ENCODE measurements at regions not wholly inside any gene's neighbourhood (a gene's known extent, or its start where the extent isn't known, plus 50 kb on each side); places are given as distances from the start of the nearest gene placed in this dataset.

GRCh38 chr5:138655530-138656190, 80.5 kb upstream of the HSPA9 start:
- H3K9me2 ChIP-seq (ENCODE audit: insufficient read depth, low read length): no peaks in the 10 kb centered on the region
- H3K4me3 ChIP-seq (ENCODE audit: low read length): no peak overlapping the region
- TF ChIP-seq EP300 (conservative IDR thresholded peaks at IDR 0.05; ENCODE audit: poor library complexity, severe bottlenecking): no peak
- TF ChIP-seq TAF1 (IDR thresholded peaks at IDR 0.05; ENCODE audit: low read depth): no peak
- TF ChIP-seq, protein P1, sequence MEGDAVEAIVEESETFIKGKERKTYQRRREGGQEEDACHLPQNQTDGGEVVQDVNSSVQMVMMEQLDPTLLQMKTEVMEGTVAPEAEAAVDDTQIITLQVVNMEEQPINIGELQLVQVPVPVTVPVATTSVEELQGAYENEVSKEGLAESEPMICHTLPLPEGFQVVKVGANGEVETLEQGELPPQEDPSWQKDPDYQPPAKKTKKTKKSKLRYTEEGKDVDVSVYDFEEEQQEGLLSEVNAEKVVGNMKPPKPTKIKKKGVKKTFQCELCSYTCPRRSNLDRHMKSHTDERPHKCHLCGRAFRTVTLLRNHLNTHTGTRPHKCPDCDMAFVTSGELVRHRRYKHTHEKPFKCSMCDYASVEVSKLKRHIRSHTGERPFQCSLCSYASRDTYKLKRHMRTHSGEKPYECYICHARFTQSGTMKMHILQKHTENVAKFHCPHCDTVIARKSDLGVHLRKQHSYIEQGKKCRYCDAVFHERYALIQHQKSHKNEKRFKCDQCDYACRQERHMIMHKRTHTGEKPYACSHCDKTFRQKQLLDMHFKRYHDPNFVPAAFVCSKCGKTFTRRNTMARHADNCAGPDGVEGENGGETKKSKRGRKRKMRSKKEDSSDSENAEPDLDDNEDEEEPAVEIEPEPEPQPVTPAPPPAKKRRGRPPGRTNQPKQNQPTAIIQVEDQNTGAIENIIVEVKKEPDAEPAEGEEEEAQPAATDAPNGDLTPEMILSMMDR (IDR thresholded peaks at IDR 0.05; ENCODE audit: poor library complexity, severe bottlenecking): no peak
- TF ChIP-seq POLR2AphosphoS5 (IDR thresholded peaks at IDR 0.05): no peak
- TF ChIP-seq RAD21 (conservative IDR thresholded peaks at IDR 0.05): no peak
- TF ChIP-seq MXI1 (conservative IDR thresholded peaks at IDR 0.05; ENCODE audit: poor library complexity, severe bottlenecking): no peak
- TF ChIP-seq SMC3 (conservative IDR thresholded peaks at IDR 0.05; ENCODE audit: poor library complexity): no peak
- TF ChIP-seq, protein P2, sequence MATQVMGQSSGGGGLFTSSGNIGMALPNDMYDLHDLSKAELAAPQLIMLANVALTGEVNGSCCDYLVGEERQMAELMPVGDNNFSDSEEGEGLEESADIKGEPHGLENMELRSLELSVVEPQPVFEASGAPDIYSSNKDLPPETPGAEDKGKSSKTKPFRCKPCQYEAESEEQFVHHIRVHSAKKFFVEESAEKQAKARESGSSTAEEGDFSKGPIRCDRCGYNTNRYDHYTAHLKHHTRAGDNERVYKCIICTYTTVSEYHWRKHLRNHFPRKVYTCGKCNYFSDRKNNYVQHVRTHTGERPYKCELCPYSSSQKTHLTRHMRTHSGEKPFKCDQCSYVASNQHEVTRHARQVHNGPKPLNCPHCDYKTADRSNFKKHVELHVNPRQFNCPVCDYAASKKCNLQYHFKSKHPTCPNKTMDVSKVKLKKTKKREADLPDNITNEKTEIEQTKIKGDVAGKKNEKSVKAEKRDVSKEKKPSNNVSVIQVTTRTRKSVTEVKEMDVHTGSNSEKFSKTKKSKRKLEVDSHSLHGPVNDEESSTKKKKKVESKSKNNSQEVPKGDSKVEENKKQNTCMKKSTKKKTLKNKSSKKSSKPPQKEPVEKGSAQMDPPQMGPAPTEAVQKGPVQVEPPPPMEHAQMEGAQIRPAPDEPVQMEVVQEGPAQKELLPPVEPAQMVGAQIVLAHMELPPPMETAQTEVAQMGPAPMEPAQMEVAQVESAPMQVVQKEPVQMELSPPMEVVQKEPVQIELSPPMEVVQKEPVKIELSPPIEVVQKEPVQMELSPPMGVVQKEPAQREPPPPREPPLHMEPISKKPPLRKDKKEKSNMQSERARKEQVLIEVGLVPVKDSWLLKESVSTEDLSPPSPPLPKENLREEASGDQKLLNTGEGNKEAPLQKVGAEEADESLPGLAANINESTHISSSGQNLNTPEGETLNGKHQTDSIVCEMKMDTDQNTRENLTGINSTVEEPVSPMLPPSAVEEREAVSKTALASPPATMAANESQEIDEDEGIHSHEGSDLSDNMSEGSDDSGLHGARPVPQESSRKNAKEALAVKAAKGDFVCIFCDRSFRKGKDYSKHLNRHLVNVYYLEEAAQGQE (IDR thresholded peaks at IDR 0.05; ENCODE audit: borderline replicate concordance): no peak
- no peak for TF ChIP-seq EZH2 (IDR thresholded peaks at IDR 0.05; ENCODE audit: borderline replicate concordance, insufficient read depth, low read length, poor library complexity, severe bottlenecking)
- no peaks in the 10 kb centered on the region for H3K36me3 ChIP-seq (ENCODE audit: insufficient read depth, low read length)
- H3K9ac ChIP-seq (ENCODE audit: low read length): no peak overlapping the region
- H3K4me2 ChIP-seq (ENCODE audit: low read length): no peak overlapping the region
- H3K9me3 ChIP-seq (ENCODE audit: low read length): no peaks in the 10 kb centered on the region
- no peaks in the 10 kb centered on the region for H3K79me2 ChIP-seq (replicated peaks; ENCODE audit: insufficient read depth, low read length)
- no peaks in the 10 kb centered on the region for H3K27me3 ChIP-seq (ENCODE audit: insufficient read depth, low read depth, low read length)
- H3K27ac ChIP-seq (ENCODE audit: low read length): no peak overlapping the region
- H4K20me1 ChIP-seq (ENCODE audit: insufficient read depth): no peaks in the 10 kb centered on the region
- no peak overlapping the region for H2AFZ ChIP-seq (ENCODE audit: low read depth, low read length)
- no peaks in the 10 kb centered on the region for H3F3A ChIP-seq (ENCODE audit: insufficient read depth, low read length, poor library complexity, severe bottlenecking)

GRCh38 chr5:138654281-138654867, 79.2 kb upstream of the HSPA9 start:
- Histone ChIP-seq H3K4me3 (ENCODE audit: low read length) (no peak overlapping the region), H3K36me3 (ENCODE audit: insufficient read depth, low read length) (no peaks in the 10 kb centered on the region), H3K9me3 (ENCODE audit: low read length) (no peaks in the 10 kb centered on the region), H3F3A (ENCODE audit: insufficient read depth, low read length, poor library complexity, severe bottlenecking) (peaks cover 2% of the 10 kb centered on the region), H3K4me2 (ENCODE audit: low read length) (no peak overlapping the region), H3K79me2 (replicated peaks; ENCODE audit: insufficient read depth, low read length) (no peaks in the 10 kb centered on the region), H3K27ac (ENCODE audit: low read length) (no peak overlapping the region), H3K9ac (ENCODE audit: low read length) (no peak overlapping the region), H4K20me1 (ENCODE audit: insufficient read depth) (no peaks in the 10 kb centered on the region), H3K27me3 (ENCODE audit: insufficient read depth, low read depth, low read length) (no peaks in the 10 kb centered on the region), H3K9me2 (ENCODE audit: insufficient read depth, low read length) (no peaks in the 10 kb centered on the region), H2AFZ (ENCODE audit: low read depth, low read length) (no peak overlapping the region)
- TF ChIP-seq EP300 (conservative IDR thresholded peaks at IDR 0.05; ENCODE audit: poor library complexity, severe bottlenecking) (no peak), POLR2AphosphoS5 (IDR thresholded peaks at IDR 0.05) (no peak), EZH2 (IDR thresholded peaks at IDR 0.05; ENCODE audit: borderline replicate concordance, insufficient read depth, low read length, poor library complexity, severe bottlenecking) (no peak), MXI1 (conservative IDR thresholded peaks at IDR 0.05; ENCODE audit: poor library complexity, severe bottlenecking) (no peak), SMC3 (conservative IDR thresholded peaks at IDR 0.05; ENCODE audit: poor library complexity) (no peak), RAD21 (conservative IDR thresholded peaks at IDR 0.05) (no peak), TAF1 (IDR thresholded peaks at IDR 0.05; ENCODE audit: low read depth) (no peak)
- TF ChIP-seq, protein P1 (IDR thresholded peaks at IDR 0.05; ENCODE audit: poor library complexity, severe bottlenecking): no peak
- TF ChIP-seq, protein P2 (IDR thresholded peaks at IDR 0.05; ENCODE audit: borderline replicate concordance): no peak

Data from neural cell (in vitro differentiated cells).